Ectodermal cell (in vitro differentiated cells): ENCODE measurements at regions not wholly inside any gene's neighbourhood (a gene's known extent, or its start where the extent isn't known, plus 50 kb on each side); places are given as distances from the start of the nearest gene placed in this dataset.

ENCODE experiments used
- H3K27ac ChIP-seq: 2 replicates; pipeline ENCODE4 v1.7.0; 2013; ENCODE audit warnings: mild to moderate bottlenecking, low read depth, low read length; ENCODE audit not compliant: insufficient read depth, poor library complexity, severe bottlenecking
- H3K27me3 ChIP-seq: 2 replicates; pipeline ENCODE4 v1.7.0; 2013; ENCODE audit warnings: mild to moderate bottlenecking, low read length; ENCODE audit not compliant: insufficient read depth, control insufficient read depth, poor library complexity, severe bottlenecking
- H3K36me3 ChIP-seq: one replicate; pipeline ENCODE4 v1.7.0; 2013; ENCODE audit warnings: low read length; ENCODE audit not compliant: control insufficient read depth, insufficient read depth
- H3K4me1 ChIP-seq: one replicate; pipeline ENCODE4 v1.7.0; 2013; ENCODE audit warnings: low read length; ENCODE audit not compliant: control insufficient read depth, insufficient read depth
- H3K4me3 ChIP-seq: 2 replicates; pipeline ENCODE4 v1.7.0; 2013; ENCODE audit warnings: low read depth, low read length, control low read depth; ENCODE audit not compliant: insufficient read depth
- H3K9me3 ChIP-seq: 2 replicates; pipeline ENCODE4 v1.7.0; 2013; ENCODE audit warnings: mild to moderate bottlenecking, low read length, moderate library complexity; ENCODE audit not compliant: control insufficient read depth
- WGBS, 2 experiments: methylation state at CpG; one replicate each; pipeline ENCODE4 v1.1.7; 2013; ENCODE audit warnings: missing lambda C conversion rate in 2 of 2; 5-methylcytosine and 5-hydroxymethylcytosine counted together

DNA sequence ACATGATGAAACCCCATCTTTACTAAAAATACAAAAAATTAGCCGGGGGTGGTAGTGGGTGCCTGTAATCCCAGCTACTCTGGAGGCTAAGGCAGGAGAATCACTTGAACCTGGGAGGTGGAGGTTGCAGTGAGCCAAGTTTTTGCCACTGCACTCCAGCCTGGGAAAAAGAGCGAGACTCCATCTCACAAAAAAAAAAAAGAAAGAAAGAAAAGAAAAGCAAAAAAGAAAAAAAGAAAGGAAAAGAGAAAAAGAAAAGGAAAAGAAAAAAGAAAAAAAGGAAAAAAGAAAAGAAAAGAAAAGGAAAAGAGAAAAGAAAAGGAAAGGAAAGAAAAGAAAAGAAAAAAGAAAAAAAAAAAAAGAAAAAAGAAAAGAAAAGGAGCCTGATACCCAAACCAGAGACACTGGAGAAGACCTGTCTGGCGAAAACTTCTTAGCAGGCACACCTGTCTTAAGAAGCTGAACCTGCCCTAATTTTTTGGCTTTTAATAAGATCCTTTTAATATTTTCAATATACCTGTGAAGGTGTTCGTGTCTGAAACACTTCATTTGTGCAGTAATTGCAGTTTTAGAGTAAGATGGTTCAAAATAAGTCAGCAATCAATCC is 164.7 kb upstream of the IRX2 start:
- Histone ChIP-seq H3K4me1 (peaks cover 3% of the 10 kb centered on the region), H3K36me3 (no peaks in the 10 kb centered on the region)
- 78 to 94% methylated on average over 3 to 4 of the region's 4 CpGs for WGBS, 2 experiments

DNA sequence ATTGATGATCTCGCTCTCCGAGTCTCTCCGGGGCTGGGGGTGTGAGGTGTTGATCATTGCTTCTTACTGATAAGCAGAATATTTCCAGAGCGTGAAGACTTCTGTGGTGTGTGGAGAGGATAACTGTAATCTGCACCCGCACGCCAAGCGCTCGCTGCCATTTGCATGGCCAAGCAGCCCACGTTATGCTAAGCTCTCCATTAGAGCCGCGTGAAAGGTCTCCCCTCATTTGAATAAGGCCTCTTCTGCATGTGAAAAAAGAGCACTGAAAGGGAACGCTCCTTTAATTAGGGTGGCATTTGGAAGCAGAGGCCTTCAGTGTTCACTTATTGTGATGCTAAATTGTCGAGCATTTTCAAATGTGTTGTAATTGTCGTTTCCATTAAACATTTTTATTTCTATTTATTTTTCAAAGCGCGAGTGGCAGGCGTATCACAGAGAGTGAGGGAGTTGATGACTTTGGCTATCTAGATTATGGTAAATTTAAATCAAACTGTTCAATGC is 163.6 kb upstream of the IRX2 start:
- Histone ChIP-seq H3K4me1 (peaks cover 3% of the 10 kb centered on the region), H3K9me3 (no peaks in the 10 kb centered on the region), H3K36me3 (no peaks in the 10 kb centered on the region), H3K4me3 (peak overlapping the region; percentile 13), H3K27ac (no peak overlapping the region), H3K27me3 (peaks cover 13% of the 10 kb centered on the region)
- 7 to 11% methylated on average over 13 to 16 of the region's 17 CpGs for WGBS, 2 experiments

More for the DNA sequence above, 164.7 kb upstream of the IRX2 start:
- no peaks in the 10 kb centered on the region for H3K9me3 ChIP-seq
- H3K27ac ChIP-seq = no peak overlapping the region
- H3K4me3 ChIP-seq = no peak overlapping the region
- H3K27me3 ChIP-seq = peaks cover 13% of the 10 kb centered on the region

DNA sequence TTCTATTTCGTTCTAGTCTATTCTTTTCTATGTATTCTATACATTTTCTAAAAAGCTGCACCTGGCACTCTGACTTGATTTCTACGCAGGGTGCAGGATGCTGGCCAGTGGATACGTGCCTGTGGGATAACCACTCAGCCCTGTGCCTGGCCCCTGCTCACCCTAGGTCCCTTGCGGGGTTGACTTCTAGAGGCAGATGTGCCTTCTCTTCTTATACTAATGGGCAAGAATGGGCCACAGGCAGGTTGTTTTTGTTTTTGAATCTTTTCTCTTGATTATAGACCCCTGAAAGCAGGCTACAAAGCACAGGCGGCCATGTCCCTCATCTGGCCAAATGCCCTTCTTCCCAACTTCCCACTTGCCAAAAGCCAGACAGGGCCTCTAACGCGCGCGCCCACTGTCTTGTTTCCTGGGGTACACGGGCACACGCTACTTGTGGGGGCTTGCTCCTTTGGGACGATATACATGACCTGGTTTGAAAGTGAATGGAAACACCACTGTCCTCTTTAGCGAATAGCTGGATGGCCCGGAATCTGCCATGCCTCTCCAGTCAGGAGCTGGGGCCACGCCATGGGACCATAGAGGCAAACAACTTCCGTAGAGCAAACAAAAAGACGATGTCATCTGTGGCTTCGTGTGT is 162.7 kb upstream of the IRX2 start:
- WGBS, 2 experiments = 88 to 92% methylated on average over 18 of the region's 18 CpGs
- no peaks in the 10 kb centered on the region for H3K9me3 ChIP-seq
- H3K4me1 ChIP-seq = peaks cover 3% of the 10 kb centered on the region
- no peaks in the 10 kb centered on the region for H3K36me3 ChIP-seq
- H3K27ac ChIP-seq = no peak overlapping the region
- H3K4me3 ChIP-seq = no peak overlapping the region
- H3K27me3 ChIP-seq = peaks cover 13% of the 10 kb centered on the region

DNA sequence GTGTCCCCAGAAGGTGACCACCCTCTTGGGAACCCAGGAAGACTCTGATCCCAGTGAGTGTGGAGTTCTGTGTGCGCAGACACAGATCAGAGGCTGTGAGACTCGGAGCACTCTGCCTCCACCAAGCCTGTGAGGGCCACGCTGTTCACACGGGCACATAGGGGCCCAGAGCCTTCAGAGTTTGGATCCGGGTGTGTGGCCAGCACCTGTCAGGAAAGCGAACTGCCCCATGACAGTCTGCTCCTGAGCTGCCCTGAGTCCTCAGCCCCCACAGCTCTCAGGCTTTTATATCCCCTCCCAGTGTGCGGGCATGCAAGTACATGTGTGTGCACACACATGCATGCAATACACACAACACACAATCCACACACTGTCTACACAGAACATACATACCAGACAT is 161.8 kb upstream of the IRX2 start:
- Histone ChIP-seq H3K27me3 (peaks cover 13% of the 10 kb centered on the region), H3K4me3 (no peak overlapping the region), H3K4me1 (peaks cover 3% of the 10 kb centered on the region), H3K9me3 (no peaks in the 10 kb centered on the region), H3K27ac (no peak overlapping the region), H3K36me3 (no peaks in the 10 kb centered on the region)
- WGBS, 2 experiments = 96 to 97% methylated on average over 7 of the region's 7 CpGs

DNA sequence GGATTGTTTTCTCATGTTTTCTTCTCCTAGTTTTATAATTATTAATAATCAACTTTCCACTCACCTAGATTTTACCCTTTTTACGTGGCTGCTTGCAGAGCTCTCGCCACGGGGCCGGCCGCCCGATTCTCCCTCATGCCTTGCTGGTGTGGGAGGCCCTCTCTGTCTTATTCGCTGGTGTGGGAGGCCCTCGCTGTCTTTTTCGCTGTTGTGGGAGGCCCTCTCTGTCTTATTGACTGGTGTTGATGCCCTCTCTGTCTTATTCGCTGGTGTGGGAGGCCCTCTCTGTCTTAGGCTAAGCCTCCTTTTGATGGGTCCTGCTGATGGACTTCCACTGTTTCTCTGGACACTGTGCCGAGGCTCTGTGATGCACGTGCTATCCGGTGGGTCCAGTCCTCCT is 161.3 kb upstream of the IRX2 start:
- H3K9me3 ChIP-seq = no peaks in the 10 kb centered on the region
- H3K27me3 ChIP-seq = peaks cover 13% of the 10 kb centered on the region
- H3K27ac ChIP-seq = no peak overlapping the region
- no peak overlapping the region for H3K4me3 ChIP-seq
- 92 to 94% methylated on average over 13 of the region's 13 CpGs for WGBS, 2 experiments
- peaks cover 3% of the 10 kb centered on the region for H3K4me1 ChIP-seq
- H3K36me3 ChIP-seq = no peaks in the 10 kb centered on the region

DNA sequence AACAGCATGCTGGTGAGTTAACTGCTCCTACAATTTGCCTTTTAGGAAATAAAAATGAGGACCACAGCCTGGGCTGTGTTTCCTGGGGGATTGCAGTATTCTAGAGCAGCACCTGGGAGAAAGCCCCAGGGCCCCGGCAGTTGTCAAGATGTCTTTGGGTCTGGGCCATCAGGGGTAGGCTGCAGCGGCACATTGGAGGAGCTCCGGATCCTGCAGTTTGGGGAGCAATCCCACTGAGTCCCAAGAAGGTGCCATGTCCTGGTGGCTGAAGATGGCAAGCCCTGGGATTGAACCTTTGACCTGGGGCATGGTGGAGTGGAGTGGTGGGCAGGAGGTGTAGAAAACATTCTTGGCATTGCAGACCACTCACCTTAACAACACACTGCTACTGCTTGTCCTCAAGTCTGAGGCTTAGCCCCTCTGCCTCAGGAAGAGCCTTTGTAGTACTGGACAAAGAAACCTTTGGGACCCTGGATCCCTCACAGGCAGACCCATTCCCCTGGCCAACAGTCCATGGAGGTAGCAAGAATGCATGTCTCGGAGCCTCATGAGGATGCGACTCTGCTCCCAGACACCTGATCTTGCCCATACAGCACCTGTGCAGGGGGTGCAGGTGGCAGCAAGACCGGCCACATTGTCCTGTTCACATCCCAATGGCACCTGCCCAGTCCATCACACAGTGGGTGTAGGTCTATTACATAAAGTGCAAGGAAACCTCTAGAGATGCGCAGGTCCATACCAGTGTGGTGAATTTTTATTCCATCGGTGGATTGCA is 159.1 kb upstream of the IRX2 start:
- H3K4me1 ChIP-seq = peaks cover 3% of the 10 kb centered on the region
- H3K4me3 ChIP-seq = no peak overlapping the region
- no peaks in the 10 kb centered on the region for H3K9me3 ChIP-seq
- peaks cover 13% of the 10 kb centered on the region for H3K27me3 ChIP-seq
- WGBS, 2 experiments = 95 to 97% methylated on average over 6 to 8 of the region's 8 CpGs
- H3K27ac ChIP-seq = no peak overlapping the region
- no peaks in the 10 kb centered on the region for H3K36me3 ChIP-seq

DNA sequence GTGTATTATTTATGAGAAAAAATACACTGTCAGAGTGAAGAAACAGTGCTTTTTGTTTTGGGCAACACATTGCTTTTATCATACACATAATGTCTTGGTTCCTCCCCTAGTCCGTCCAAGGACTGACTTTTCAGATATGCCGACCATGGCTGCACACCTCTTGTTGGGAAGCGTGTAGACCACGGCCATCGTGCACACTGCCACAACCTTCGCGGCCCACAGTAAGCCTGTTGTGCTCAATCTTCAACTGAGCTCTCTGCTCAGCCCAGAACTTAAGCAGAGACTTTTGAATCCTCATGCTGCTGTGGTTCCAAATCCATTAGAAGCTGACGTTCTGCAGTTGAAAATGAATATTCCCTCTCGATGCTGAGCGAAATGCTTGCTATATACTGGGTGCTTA is 157.6 kb upstream of the IRX2 start:
- Histone ChIP-seq H3K27me3 (peaks cover 2% of the 10 kb centered on the region), H3K27ac (no peak overlapping the region), H3K9me3 (no peaks in the 10 kb centered on the region)

DNA sequence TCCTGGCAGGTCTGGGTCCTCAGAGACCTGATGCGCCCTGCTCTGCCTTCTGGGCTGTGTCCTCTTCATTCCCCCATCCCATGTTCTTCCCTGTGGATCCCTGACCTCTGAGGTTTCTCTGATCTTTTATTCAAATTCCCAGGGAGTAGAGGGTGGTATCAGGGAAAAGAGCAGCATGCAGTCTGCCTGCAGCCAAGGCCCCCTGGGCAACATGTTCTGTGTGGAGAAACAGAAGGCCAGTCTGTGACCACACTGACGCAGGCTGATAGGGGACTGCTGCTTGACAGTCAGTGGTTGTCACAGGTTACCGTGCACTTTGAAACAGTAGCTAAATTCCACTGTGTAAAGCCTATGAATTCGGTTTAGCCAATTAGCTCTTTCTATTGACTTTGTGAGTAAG is 156.6 kb upstream of the IRX2 start:
- H3K9me3 ChIP-seq = no peaks in the 10 kb centered on the region
- H3K4me1 ChIP-seq = no peaks in the 10 kb centered on the region
- H3K4me3 ChIP-seq = no peak overlapping the region
- no peaks in the 10 kb centered on the region for H3K36me3 ChIP-seq
- 90 to 91% methylated on average over 4 of the region's 4 CpGs for WGBS, 2 experiments
- no peak overlapping the region for H3K27ac ChIP-seq
- H3K27me3 ChIP-seq = no peaks in the 10 kb centered on the region

More for the DNA sequence above, 157.6 kb upstream of the IRX2 start:
- Histone ChIP-seq H3K4me1 (no peaks in the 10 kb centered on the region), H3K36me3 (no peaks in the 10 kb centered on the region), H3K4me3 (no peak overlapping the region)
- WGBS, 2 experiments = 94 to 95% methylated on average over 10 of the region's 10 CpGs

DNA sequence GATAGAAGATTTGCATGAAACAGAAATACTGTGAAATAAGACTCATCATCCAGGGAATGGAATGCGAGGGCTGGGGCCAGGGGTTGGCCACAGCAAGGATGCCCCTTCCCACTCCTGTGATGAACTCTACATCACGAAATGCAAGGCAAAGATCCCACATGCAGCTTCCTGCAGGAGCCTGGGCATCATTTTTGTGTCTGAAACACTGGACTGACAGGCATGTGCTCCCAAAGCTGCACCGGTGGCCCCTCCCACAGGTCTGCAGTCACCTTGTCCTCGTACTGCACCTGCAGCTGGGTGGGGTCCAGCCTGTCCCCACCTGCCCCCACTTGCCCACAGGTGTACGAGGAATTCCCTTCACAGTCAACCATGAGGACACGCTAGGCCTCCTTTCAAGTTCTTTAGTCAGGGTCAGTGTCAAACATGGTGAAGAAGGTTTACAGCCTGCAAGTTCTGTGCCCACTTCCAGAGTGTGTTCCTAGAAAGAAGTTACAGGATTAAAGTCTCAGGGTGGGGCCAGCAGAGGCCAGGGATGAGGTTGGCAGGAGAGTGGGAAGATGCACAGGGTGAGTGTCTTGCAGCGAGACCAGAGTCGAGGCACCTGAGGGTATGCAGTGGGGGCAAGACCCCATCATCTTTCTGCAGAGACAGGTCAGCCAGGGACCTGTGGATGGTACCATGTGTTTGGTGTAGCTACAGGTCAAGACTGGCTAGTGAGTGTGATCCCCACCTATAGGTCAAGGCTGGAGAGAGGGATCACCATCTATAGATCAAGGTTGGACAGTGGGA is 155.0 kb upstream of the IRX2 start:
- no peaks in the 10 kb centered on the region for H3K27me3 ChIP-seq
- H3K9me3 ChIP-seq = no peaks in the 10 kb centered on the region
- no peaks in the 10 kb centered on the region for H3K36me3 ChIP-seq
- H3K4me1 ChIP-seq = no peaks in the 10 kb centered on the region
- no peak overlapping the region for H3K27ac ChIP-seq
- WGBS, 2 experiments = 93 to 94% methylated on average over 8 of the region's 8 CpGs
- no peak overlapping the region for H3K4me3 ChIP-seq
